SK-N-SH treated with all-trans-retinoic acid at 6 μM for 48 hours (cell line): ENCODE measurements at regions not wholly inside any gene's neighbourhood (a gene's known extent, or its start where the extent isn't known, plus 50 kb on each side); places are given as distances from the start of the nearest gene placed in this dataset.

Experiments used
- BACH2 ChIP-seq: fragments of 250-450 bp; sonication (Bioruptor Pico); IDR thresholded peaks from 2 replicates; pipeline ENCODE4 v1.9.0; 2021; ENCODE audit warnings: mild to moderate bottlenecking, borderline replicate concordance
- CREB5 ChIP-seq: fragments of 250-450 bp; sonication (Bioruptor Pico); IDR thresholded peaks from 2 replicates; pipeline ENCODE4 v1.5.1; 2020; ENCODE audit warnings: low read depth, mild to moderate bottlenecking, moderate library complexity
- POU6F1 ChIP-seq: fragments of 250-450 bp; sonication (Bioruptor Pico); IDR thresholded peaks from 2 replicates; pipeline ENCODE4 v1.8.0; 2021; ENCODE audit warnings: low read depth, mild to moderate bottlenecking, moderate library complexity, borderline replicate concordance
- TCF4 ChIP-seq: fragments of 250-450 bp; sonication (Bioruptor Pico); IDR thresholded peaks from 2 replicates; pipeline ENCODE4 v1.8.0; 2021; ENCODE audit warnings: mild to moderate bottlenecking, moderate library complexity, borderline replicate concordance
- TOX ChIP-seq: fragments of 250-450 bp; sonication (Bioruptor Pico); IDR thresholded peaks from 2 replicates; pipeline ENCODE4 v1.8.0; 2021; ENCODE audit warnings: mild to moderate bottlenecking, moderate library complexity, borderline replicate concordance
- ZC3H10 ChIP-seq: fragments of 250-450 bp; sonication (Bioruptor Pico); IDR thresholded peaks from 2 replicates; pipeline ENCODE4 v1.5.1; 2021; ENCODE audit warnings: mild to moderate bottlenecking, moderate library complexity
- ZFP30 ChIP-seq: fragments of 450-650 bp; formaldehyde crosslinking; IDR thresholded peaks from 2 replicates; pipeline ENCODE4 v1.5.0; 2022; ENCODE audit warnings: mild to moderate bottlenecking, moderate library complexity
- ZNF565 ChIP-seq: fragments of 450-650 bp; formaldehyde crosslinking; conservative IDR thresholded peaks from 2 replicates; pipeline ENCODE4 v1.5.0; 2020; ENCODE audit warnings: low read depth, mild to moderate bottlenecking, moderate library complexity
- ZNF70 ChIP-seq: fragments of 450-650 bp; formaldehyde crosslinking; IDR thresholded peaks from 2 replicates; pipeline ENCODE4 v1.5.0; 2020; ENCODE audit warnings: mild to moderate bottlenecking, moderate library complexity

GRCh38 chr10:120048391-120048790 lies 155.9 kb downstream of the SEC23IP start:
- no peak for TF ChIP-seq BACH2 (CRISPR knock-in tag)
- TF ChIP-seq TCF4 (CRISPR knock-in tag) = no peak
- TF ChIP-seq ZC3H10 (CRISPR knock-in tag) = no peak
- TF ChIP-seq TOX = no peak
- TF ChIP-seq CREB5 (CRISPR knock-in tag) = no peak
- TF ChIP-seq ZNF565 (CRISPR knock-in tag) = no peak
- no peak for TF ChIP-seq ZNF70 (CRISPR knock-in tag)
- TF ChIP-seq POU6F1 (CRISPR knock-in tag) = no peak
- no peak for TF ChIP-seq ZFP30 (CRISPR knock-in tag)
